GM18526 (cell line): ENCODE measurements at regions not wholly inside any gene's neighbourhood (a gene's known extent, or its start where the extent isn't known, plus 50 kb on each side); places are given as distances from the start of the nearest gene placed in this dataset.

ENCODE experiments used
- POLR2A ChIP-seq: IDR thresholded peaks from 3 replicates; pipeline ENCODE4 v1.6.1; 2011; ENCODE audit not compliant: insufficient read length; ENCODE audit errors: extremely low read depth

- no peak for TF ChIP-seq POLR2A
These were observed 231.1 kb upstream of the POU3F1 start for GRCh38 chr1:38277646-38278045.

GRCh38 chr1:38275960-38276359 lies 229.4 kb upstream of the POU3F1 start:
- no peak for TF ChIP-seq POLR2A

- no peak for TF ChIP-seq POLR2A
These were observed 228.4 kb upstream of the POU3F1 start for GRCh38 chr1:38274974-38275373.

GRCh38 chr1:38273196-38273804 lies 226.7 kb upstream of the POU3F1 start:
- TF ChIP-seq POLR2A = no peak

- TF ChIP-seq POLR2A = no peak
These were observed 225.9 kb upstream of the POU3F1 start for GRCh38 chr1:38272515-38272914.

- TF ChIP-seq POLR2A = no peak
These were observed 224.4 kb upstream of the POU3F1 start for GRCh38 chr1:38270849-38271633.

GRCh38 chr1:38269923-38270848 lies 223.6 kb upstream of the POU3F1 start:
- TF ChIP-seq POLR2A = no peak

GRCh38 chr1:38268226-38268625 lies 221.6 kb upstream of the POU3F1 start:
- TF ChIP-seq POLR2A = no peak

- no peak for TF ChIP-seq POLR2A
These were observed 220.7 kb upstream of the POU3F1 start for GRCh38 chr1:38267037-38268036.

- TF ChIP-seq POLR2A = no peak
These were observed 219.6 kb upstream of the POU3F1 start for GRCh38 chr1:38266197-38266520.

- no peak for TF ChIP-seq POLR2A
These were observed 219.0 kb upstream of the POU3F1 start for GRCh38 chr1:38265293-38266196.

- no peak for TF ChIP-seq POLR2A
These were observed 216.8 kb upstream of the POU3F1 start for GRCh38 chr1:38263438-38263837.

- no peak for TF ChIP-seq POLR2A
These were observed 215.0 kb upstream of the POU3F1 start for GRCh38 chr1:38261574-38261973.

- no peak for TF ChIP-seq POLR2A
These were observed 211.6 kb upstream of the POU3F1 start for GRCh38 chr1:38258085-38258627.

- no peak for TF ChIP-seq POLR2A
These were observed 210.8 kb upstream of the POU3F1 start for GRCh38 chr1:38257374-38257773.
